Neural cell (in vitro differentiated cells): ENCODE measurements at regions not wholly inside any gene's neighbourhood (a gene's known extent, or its start where the extent isn't known, plus 50 kb on each side); places are given as distances from the start of the nearest gene placed in this dataset.

Experiments
- CTCF ChIP-seq: fragments of 450-650 bp; IDR thresholded peaks from 2 replicates; pipeline ENCODE4 v1.5.1; 2014; ENCODE audit warnings: antibody characterized with exemption, mild to moderate bottlenecking, moderate library complexity; ENCODE audit not compliant: poor library complexity, severe bottlenecking
- EP300 ChIP-seq: fragments of 450-650 bp; conservative IDR thresholded peaks from 2 replicates; pipeline ENCODE4 v1.6.1; 2014; ENCODE audit warnings: antibody characterized with exemption, mild to moderate bottlenecking, moderate library complexity; ENCODE audit not compliant: poor library complexity, severe bottlenecking
- EZH2 ChIP-seq: fragments of 200-600, 300-800 bp; shearing (Covaris generic), sonication (generic); IDR thresholded peaks from 2 replicates; pipeline ENCODE4 v1.6.1; 2014; ENCODE audit warnings: antibody characterized with exemption, low read length, borderline replicate concordance, mild to moderate bottlenecking; ENCODE audit not compliant: insufficient read depth, poor library complexity, severe bottlenecking
- MXI1 ChIP-seq: fragments of 450-650 bp; conservative IDR thresholded peaks from 2 replicates; pipeline ENCODE4 v1.6.1; 2014; ENCODE audit warnings: antibody characterized with exemption, mild to moderate bottlenecking; ENCODE audit not compliant: poor library complexity, severe bottlenecking
- POLR2AphosphoS5 ChIP-seq: IDR thresholded peaks from 2 replicates; pipeline ENCODE4 v1.6.1; 2012
- RAD21 ChIP-seq: fragments of 450-650 bp; conservative IDR thresholded peaks from 2 replicates; pipeline ENCODE4 v1.6.1; 2014; ENCODE audit warnings: antibody characterized with exemption, mild to moderate bottlenecking, moderate library complexity
- REST ChIP-seq: IDR thresholded peaks from 2 replicates; pipeline ENCODE4 v1.6.1; 2012; ENCODE audit warnings: borderline replicate concordance
- TAF1 ChIP-seq: IDR thresholded peaks from 2 replicates; pipeline ENCODE4 v1.6.1; 2012; ENCODE audit warnings: low read depth

- no peak for TF ChIP-seq CTCF
- TF ChIP-seq POLR2AphosphoS5 = no peak
- no peak for TF ChIP-seq TAF1
- no peak for TF ChIP-seq EZH2
- no peak for TF ChIP-seq EP300
- TF ChIP-seq REST = no peak
- TF ChIP-seq RAD21 = no peak
- no peak for TF ChIP-seq MXI1
Measured at GRCh38 chr4:156190615-156191014, 236.9 kb upstream of the CTSO start.
